ENCODE measurements at regions not wholly inside any gene's neighbourhood (a gene's known extent, or its start where the extent isn't known, plus 50 kb on each side); places are given as distances from the start of the nearest gene placed in this dataset.

DNA sequence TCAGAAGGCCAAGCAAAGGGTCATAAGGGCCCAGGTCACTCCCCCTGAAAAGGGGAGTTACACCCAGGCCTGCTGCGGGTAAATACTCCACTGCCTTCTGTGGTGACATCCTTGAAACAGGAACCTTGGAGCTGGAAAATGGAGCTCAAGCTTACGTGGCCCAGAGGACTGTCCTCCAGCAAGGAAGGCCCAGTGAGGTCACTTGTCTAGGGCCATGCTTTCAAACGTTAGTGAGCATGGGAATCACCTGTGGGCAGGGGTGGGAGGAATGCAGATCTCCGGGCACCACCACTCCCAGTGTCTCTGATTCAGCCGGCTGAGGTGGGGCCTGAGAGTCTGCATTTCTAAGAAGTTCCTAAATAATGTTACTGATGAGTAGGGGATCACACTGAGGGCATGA, 140.5 kb upstream of the CCND2 start:
- ChIA-PET POLR2A (no interaction called here), CTCF (no interaction called here)
- Histone ChIP-seq H3K4me3 (ENCODE audit: low read depth in 2 of 2, low read length in 2 of 2) (no peak overlapping the region), H3K4me1 (ENCODE audit: control insufficient read depth, insufficient read depth, low read length) (no peaks in the 10 kb centered on the region), H3K27me3 (ENCODE audit: control insufficient read depth, insufficient read depth, low read length) (no peaks in the 10 kb centered on the region; the same call in 1 of the 2 replicates), H3K27ac (ENCODE audit: low read length) (no peak overlapping the region), H3K9me3 (ENCODE audit: control insufficient read depth, insufficient read depth, low read depth, low read length) (no peaks in the 10 kb centered on the region), H3K36me3 (ENCODE audit: control insufficient read depth, insufficient read depth, low read length) (no peaks in the 10 kb centered on the region)
- no TSS peak for BruUV-seq (replicated peaks)
- TF ChIP-seq, protein P1, sequence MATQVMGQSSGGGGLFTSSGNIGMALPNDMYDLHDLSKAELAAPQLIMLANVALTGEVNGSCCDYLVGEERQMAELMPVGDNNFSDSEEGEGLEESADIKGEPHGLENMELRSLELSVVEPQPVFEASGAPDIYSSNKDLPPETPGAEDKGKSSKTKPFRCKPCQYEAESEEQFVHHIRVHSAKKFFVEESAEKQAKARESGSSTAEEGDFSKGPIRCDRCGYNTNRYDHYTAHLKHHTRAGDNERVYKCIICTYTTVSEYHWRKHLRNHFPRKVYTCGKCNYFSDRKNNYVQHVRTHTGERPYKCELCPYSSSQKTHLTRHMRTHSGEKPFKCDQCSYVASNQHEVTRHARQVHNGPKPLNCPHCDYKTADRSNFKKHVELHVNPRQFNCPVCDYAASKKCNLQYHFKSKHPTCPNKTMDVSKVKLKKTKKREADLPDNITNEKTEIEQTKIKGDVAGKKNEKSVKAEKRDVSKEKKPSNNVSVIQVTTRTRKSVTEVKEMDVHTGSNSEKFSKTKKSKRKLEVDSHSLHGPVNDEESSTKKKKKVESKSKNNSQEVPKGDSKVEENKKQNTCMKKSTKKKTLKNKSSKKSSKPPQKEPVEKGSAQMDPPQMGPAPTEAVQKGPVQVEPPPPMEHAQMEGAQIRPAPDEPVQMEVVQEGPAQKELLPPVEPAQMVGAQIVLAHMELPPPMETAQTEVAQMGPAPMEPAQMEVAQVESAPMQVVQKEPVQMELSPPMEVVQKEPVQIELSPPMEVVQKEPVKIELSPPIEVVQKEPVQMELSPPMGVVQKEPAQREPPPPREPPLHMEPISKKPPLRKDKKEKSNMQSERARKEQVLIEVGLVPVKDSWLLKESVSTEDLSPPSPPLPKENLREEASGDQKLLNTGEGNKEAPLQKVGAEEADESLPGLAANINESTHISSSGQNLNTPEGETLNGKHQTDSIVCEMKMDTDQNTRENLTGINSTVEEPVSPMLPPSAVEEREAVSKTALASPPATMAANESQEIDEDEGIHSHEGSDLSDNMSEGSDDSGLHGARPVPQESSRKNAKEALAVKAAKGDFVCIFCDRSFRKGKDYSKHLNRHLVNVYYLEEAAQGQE (IDR thresholded peaks at IDR 0.05; ENCODE audit: insufficient read depth in 1 of 2, low read depth in 2 of 2, low read length in 1 of 2), result no peak
- DNase-seq (ENCODE audit: low read depth, low spot score) (no peak), ATAC-seq (no peak)
- in situ Hi-C loops (cut with HindIII; ENCODE audit: low pct_unique_long_range_greater_than_20kb, low sequenced_read_pairs) (no loop called here), intact Hi-C loops (cut with micrococcal nuclease; ENCODE audit: unreplicated experiment) (no loop called here)

DNA sequence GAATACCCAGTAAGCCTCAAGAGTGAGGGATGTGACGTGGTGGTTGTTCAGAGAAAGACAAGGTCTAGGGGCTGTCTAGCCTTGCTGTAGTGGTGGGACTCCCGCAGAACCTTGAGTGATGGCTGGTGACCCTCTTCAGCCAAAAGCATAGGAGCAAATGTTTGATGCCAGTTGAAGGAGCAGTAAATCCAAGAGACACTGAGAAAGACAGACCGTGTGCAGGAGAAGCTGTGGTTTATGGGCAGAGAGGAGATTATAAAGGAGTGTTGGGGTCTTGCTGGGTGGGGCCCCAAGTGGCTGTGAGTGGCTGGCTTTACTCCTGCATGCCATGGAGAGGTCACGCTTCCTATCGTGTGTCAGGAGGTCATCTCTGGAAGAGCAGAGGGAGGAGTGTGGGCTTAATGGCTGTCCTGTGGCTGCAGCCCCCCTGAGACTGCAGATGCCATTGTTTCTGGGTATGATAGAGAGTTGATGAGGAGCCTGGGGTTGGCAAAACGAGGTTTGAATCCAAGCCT, 152.0 kb upstream of the CCND2 start:
- ATAC-seq (no peak), DNase-seq (ENCODE audit: low read depth, low spot score) (no peak)
- in situ Hi-C loops (cut with HindIII; ENCODE audit: low pct_unique_long_range_greater_than_20kb, low sequenced_read_pairs), result no loop called here
- H3K36me3 ChIP-seq (ENCODE audit: control insufficient read depth, insufficient read depth, low read length), result no peaks in the 10 kb centered on the region
- CTCF ChIA-PET, result no interaction called here
- H3K9me3 ChIP-seq (ENCODE audit: control insufficient read depth, insufficient read depth, low read depth, low read length), result no peaks in the 10 kb centered on the region
- POLR2A ChIA-PET, result no interaction called here
- intact Hi-C loops (cut with micrococcal nuclease; ENCODE audit: unreplicated experiment), result no loop called here
- no peak overlapping the region for H3K27ac ChIP-seq (ENCODE audit: low read length)
- no peak overlapping the region for H3K4me3 ChIP-seq (ENCODE audit: low read depth in 2 of 2, low read length in 2 of 2)
- no peaks in the 10 kb centered on the region for H3K4me1 ChIP-seq (ENCODE audit: control insufficient read depth, insufficient read depth, low read length)
- no peaks in the 10 kb centered on the region; the same call in 1 of the 2 replicates for H3K27me3 ChIP-seq (ENCODE audit: control insufficient read depth, insufficient read depth, low read length)
- TF ChIP-seq TCF7L2 (IDR thresholded peaks at IDR 0.05; ENCODE audit: low read depth, low read length) (no peak), POLR2AphosphoS5 (IDR thresholded peaks at IDR 0.05; ENCODE audit: low read depth, low read length) (no peak), SIN3A (IDR thresholded peaks at IDR 0.05; ENCODE audit: borderline replicate concordance, insufficient read depth, low read depth, low read length) (no peak)
- TF ChIP-seq, protein P1 (IDR thresholded peaks at IDR 0.05; ENCODE audit: insufficient read depth in 1 of 2, low read depth in 2 of 2, low read length in 1 of 2), result no peak
- TF ChIP-seq, protein P2, sequence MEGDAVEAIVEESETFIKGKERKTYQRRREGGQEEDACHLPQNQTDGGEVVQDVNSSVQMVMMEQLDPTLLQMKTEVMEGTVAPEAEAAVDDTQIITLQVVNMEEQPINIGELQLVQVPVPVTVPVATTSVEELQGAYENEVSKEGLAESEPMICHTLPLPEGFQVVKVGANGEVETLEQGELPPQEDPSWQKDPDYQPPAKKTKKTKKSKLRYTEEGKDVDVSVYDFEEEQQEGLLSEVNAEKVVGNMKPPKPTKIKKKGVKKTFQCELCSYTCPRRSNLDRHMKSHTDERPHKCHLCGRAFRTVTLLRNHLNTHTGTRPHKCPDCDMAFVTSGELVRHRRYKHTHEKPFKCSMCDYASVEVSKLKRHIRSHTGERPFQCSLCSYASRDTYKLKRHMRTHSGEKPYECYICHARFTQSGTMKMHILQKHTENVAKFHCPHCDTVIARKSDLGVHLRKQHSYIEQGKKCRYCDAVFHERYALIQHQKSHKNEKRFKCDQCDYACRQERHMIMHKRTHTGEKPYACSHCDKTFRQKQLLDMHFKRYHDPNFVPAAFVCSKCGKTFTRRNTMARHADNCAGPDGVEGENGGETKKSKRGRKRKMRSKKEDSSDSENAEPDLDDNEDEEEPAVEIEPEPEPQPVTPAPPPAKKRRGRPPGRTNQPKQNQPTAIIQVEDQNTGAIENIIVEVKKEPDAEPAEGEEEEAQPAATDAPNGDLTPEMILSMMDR (IDR thresholded peaks at IDR 0.05), result no peak
- BruUV-seq (replicated peaks), result no TSS peak
